Lower leg skin (tissue), 3 donors: ENCODE measurements at regions not wholly inside any gene's neighbourhood (a gene's known extent, or its start where the extent isn't known, plus 50 kb on each side); places are given as distances from the start of the nearest gene placed in this dataset.

ENCODE experiments used
- CTCF ChIP-seq, 3 donors: fragments of 450-650 bp; IDR thresholded peaks; one replicate each; pipeline ENCODE4 v1.5.1; 2016; ENCODE audit warnings: antibody characterized with exemption in 3 of 3, mild to moderate bottlenecking in 3 of 3, moderate library complexity in 2 of 3
- POLR2A ChIP-seq, 2 donors: fragments of 450-650 bp; IDR thresholded peaks; one replicate each; pipeline ENCODE4 v1.6.1; 2016 to 2017; ENCODE audit warnings: antibody characterized with exemption in 2 of 2, mild to moderate bottlenecking in 1 of 2, moderate library complexity in 1 of 2

- TF ChIP-seq POLR2A (IDR thresholded peaks at IDR 0.05) = no peak
- no peak for TF ChIP-seq CTCF (IDR thresholded peaks at IDR 0.05)
Measured at GRCh38 chr13:74747186-74747955, 613.2 kb upstream of the KLF12 start.
